DOHH2 (cell line): ENCODE measurements at regions not wholly inside any gene's neighbourhood (a gene's known extent, or its start where the extent isn't known, plus 50 kb on each side); places are given as distances from the start of the nearest gene placed in this dataset.

Experiments used
- CTCF ChIP-seq: fragments of 200-600 bp; sonication (generic); IDR thresholded peaks from one replicate; pipeline ENCODE4 v1.5.1; 2014; ENCODE audit warnings: antibody characterized with exemption, mild to moderate bottlenecking, low read depth, low read length; ENCODE audit not compliant: poor library complexity, severe bottlenecking
- EZH2phosphoT487 ChIP-seq: fragments of 200-600 bp; sonication (generic); IDR thresholded peaks from 2 replicates; pipeline ENCODE4 v1.6.1; 2017; ENCODE audit warnings: borderline replicate concordance, mild to moderate bottlenecking, antibody characterized with exemption, low read length, moderate library complexity, mixed read lengths

GRCh38 chr6:113649880-113650609 lies 207.1 kb upstream of the MARCKS start:
- TF ChIP-seq CTCF (no peak), EZH2phosphoT487 (no peak)
